H54 (cell line): ENCODE measurements at regions not wholly inside any gene's neighbourhood (a gene's known extent, or its start where the extent isn't known, plus 50 kb on each side); places are given as distances from the start of the nearest gene placed in this dataset.

Source experiments
- DNase-seq: peaks from one replicate; pipeline ENCODE4 v3.0.0; 2011; ENCODE audit warnings: low spot score, mixed read lengths; ENCODE audit not compliant: insufficient read length
- FAIRE-seq: peaks from 3 replicates; lab custom pipeline; 2011; peaks lifted over from hg19 to GRCh38; lab: Jason Lieb, UNC
- POLR2A ChIP-seq: IDR thresholded peaks from 2 replicates; pipeline ENCODE4 v1.6.1; 2011; ENCODE audit warnings: low read depth, mild to moderate bottlenecking, low read length

DNA sequence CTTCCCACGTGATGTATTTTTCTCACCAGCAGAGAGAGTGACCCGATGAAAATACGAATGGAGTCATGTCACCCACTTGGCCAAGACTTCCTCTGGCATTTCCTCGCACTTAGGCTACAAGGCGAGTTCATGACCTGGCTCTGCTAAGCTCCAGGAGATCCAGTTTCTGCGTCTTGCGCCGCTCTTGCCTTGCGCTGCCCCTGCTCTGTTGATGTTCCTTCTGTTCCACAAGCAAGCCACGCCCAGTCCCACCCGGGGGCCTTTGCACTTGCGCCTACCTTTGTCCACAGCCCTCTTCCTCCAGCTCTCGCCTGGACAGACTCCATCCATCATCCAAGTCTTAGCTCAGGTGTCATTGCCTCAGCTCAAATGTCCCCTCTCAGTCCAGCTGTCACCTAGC, 116.3 kb upstream of the SHH start:
- FAIRE-seq (no peak), DNase-seq (no peak)
- no peak for TF ChIP-seq POLR2A

DNA sequence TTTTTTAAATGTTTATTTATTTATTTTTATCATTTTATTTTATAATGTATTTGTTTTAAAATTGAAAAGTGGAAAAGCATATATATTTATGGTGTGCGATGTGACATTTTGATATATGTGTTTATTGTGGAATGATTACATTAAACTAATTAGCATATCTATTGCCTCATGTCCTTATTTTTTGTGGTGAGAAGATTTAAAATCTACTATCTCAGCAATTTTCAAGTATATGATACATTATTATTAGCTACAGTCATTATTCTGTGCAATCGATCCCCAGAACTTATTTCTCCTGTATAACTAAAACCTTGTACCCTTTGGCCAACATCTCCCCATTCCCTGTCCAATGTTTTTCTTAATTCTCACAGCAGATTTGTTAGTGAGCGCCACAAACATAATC, 115.6 kb upstream of the SHH start:
- DNase-seq (no peak), FAIRE-seq (no peak)
- no peak for TF ChIP-seq POLR2A

- DNase-seq (no peak), FAIRE-seq (no peak)
- no peak for TF ChIP-seq POLR2A
Measured at GRCh38 chr7:155925682-155926081, 113.4 kb upstream of the SHH start.

GRCh38 chr7:155922067-155922816, 110.0 kb upstream of the SHH start:
- no peak for TF ChIP-seq POLR2A
- DNase-seq = no peak
- FAIRE-seq = no peak

DNA sequence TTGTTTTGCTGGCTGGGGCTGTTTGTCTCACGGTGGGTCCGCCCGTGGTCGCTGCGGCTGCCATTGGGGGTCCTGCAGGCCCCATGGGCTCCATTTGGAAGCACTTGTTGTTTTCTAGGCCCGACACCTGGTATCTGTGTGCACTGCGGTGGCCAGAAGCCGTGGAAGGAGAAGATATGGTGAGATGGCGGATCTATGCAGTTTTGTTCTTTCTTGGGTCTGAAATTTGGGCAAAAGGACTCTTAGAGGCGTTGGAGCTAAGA, 109.5 kb upstream of the SHH start:
- no peak for DNase-seq
- no peak for TF ChIP-seq POLR2A
- FAIRE-seq = no peak

GRCh38 chr7:155921086-155921803, 109.0 kb upstream of the SHH start:
- FAIRE-seq = no peak
- no peak for TF ChIP-seq POLR2A

DNA sequence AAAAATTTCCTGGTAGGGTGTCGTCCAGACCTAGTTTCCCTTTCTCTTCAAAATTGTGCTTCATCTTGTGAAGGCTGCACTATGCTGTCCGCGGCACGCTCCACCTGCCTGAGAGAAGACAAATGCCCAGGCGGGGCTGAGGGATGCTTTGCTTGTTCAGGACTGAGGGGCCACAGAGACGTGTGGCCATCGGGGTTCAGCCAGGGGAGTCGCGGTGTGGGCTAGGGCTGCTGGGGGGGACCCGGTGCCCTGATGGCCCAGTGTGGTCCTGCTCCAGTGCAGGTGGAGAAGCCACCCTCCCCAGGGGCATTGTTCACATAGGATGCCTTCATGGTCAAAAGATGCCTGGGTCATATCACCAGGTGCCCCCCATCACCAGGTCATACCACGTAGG, 107.8 kb upstream of the SHH start:
- FAIRE-seq (no peak), DNase-seq (no peak)
- no peak for TF ChIP-seq POLR2A

More at GRCh38 chr7:155921086-155921803, 109.0 kb upstream of the SHH start:
- no peak for DNase-seq

- DNase-seq (peak; percentile 22), FAIRE-seq (no peak)
- TF ChIP-seq POLR2A = no peak
Measured at GRCh38 chr7:155919391-155920067, 107.3 kb upstream of the SHH start.

DNA sequence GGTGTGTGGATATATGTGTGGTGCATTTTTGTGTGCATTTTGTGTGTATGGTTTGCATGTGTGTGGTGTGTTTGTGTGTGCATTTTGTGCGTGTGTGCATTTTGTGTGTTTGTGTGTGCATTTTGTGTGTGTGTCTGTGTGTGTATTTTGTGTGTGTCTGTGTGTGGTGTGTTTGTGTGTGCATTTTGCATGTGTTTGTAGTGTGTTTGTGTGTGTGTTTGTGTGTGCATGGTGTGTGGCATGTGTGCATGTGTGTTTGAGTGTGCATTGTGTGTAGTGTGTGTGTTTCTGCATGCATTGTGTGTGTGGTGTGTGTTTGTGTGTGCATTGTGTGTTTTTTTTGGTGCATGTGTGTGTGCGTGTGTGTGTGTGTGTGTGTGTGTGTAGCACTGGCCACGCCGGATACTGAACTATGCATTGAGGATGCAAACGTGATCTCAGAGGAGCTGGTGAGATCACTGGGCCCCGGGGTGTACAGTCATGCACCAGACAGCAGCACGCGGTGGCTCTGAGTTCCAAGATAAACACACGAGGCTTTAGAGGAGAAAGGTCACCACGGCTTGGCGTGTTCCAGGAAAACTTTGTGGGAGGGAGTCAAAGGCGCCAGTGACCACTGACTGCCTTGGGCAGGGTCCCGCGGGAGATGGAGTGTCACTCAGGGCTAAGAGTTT, 106.6 kb upstream of the SHH start:
- FAIRE-seq (no peak), DNase-seq (peak; percentile 91)
- no peak for TF ChIP-seq POLR2A

DNA sequence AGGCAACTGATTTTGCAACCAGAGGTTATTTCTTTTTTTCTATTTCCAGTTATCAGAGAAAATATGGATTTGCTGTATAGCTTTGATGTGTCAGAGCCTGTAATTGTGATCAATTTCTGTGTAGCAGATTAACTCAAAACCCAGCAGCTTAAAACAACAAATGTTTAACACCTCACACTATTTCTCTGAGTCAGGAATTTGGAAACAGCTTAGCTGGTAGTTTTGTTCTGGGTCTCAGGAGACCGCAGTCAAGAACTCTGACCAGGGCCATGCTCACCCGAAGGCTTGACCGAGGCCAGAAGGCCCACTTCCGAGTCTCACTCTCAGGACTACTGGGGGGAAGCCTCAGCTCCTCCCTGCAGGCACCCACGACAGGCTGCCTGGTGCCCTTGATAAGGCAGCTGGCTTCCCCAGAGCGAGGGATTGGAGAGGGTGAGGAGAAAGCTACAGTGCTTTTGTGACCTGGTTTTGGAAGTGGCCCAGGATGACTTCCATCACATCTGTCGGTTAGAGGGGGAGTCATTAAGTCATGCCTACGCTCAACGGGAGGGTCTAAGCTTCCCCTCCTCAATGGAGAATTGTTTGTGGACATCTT, 105.7 kb upstream of the SHH start:
- DNase-seq (no peak), FAIRE-seq (no peak)
- TF ChIP-seq POLR2A = no peak

- TF ChIP-seq POLR2A = no peak
- DNase-seq (no peak), FAIRE-seq (no peak)
Measured at GRCh38 chr7:155916926-155917655, 104.8 kb upstream of the SHH start.

DNA sequence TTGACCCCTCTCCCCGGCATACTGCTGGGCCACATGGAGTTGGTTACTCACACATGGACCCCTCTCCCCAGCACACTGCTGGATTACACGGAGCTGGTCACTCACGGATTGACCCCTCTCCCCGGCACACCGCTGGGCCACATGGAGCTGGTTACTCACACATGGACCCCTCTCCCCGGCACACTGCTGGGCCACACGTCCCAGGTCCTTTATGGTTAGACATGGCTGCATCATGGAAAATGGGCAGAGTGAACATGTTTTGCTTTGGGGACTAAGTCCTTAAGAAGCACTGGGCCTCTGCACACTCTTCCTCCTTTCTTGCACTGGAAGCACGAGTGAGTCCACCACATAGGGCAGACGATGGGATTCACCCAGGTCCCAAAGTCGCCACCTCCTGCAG, 102.1 kb upstream of the SHH start:
- no peak for TF ChIP-seq POLR2A
- FAIRE-seq (no peak), DNase-seq (no peak)

- FAIRE-seq = no peak
Measured at GRCh38 chr7:155913719-155914118, 101.5 kb upstream of the SHH start.

More at GRCh38 chr7:155913719-155914118, 101.5 kb upstream of the SHH start:
- TF ChIP-seq POLR2A = no peak
- DNase-seq = no peak
